ENCODE measurements at regions not wholly inside any gene's neighbourhood (a gene's known extent, or its start where the extent isn't known, plus 50 kb on each side); places are given as distances from the start of the nearest gene placed in this dataset.
"Not testable (repeated sequence)": the region's sequence is repeated elsewhere in the genome, so short reads cannot be mapped to it uniquely, and the experiment has no call there.

GRCh38 chr3:87101861-87102625, 111.1 kb upstream of the VGLL3 start:
- DNase-seq (no peak), ATAC-seq (no peak)
- intact Hi-C loops (cut with DNase I; ENCODE audit: low total_unique reads) (no loop called here), in situ Hi-C loops (cut with MboI; ENCODE audit: low sequenced_read_pairs in 4 of 4) (no loop called here)
- H3K4me1 ChIP-seq = no peaks in the 10 kb centered on the region
- H3K4me3 ChIP-seq = no peak overlapping the region
- H3K27ac ChIP-seq = no peak overlapping the region
- TF ChIP-seq POLR2A (IDR thresholded peaks at IDR 0.05) = no peak
- H3K9me3 ChIP-seq = no peaks in the 10 kb centered on the region
- no peaks in the 10 kb centered on the region for H3K27me3 ChIP-seq
- no peaks in the 10 kb centered on the region for H3K36me3 ChIP-seq

GRCh38 chr3:87097733-87098132, 106.8 kb upstream of the VGLL3 start:
- in situ Hi-C loops (cut with MboI; ENCODE audit: low sequenced_read_pairs in 4 of 4); ATAC-seq; H3K27me3 ChIP-seq; H3K4me1 ChIP-seq; H3K27ac ChIP-seq; intact Hi-C loops (cut with DNase I; ENCODE audit: low total_unique reads); H3K36me3 ChIP-seq; H3K9me3 ChIP-seq; DNase-seq; H3K4me3 ChIP-seq: not testable (repeated sequence)

- H3K36me3 ChIP-seq = no peaks in the 10 kb centered on the region
- H3K9me3 ChIP-seq = no peaks in the 10 kb centered on the region
- no peak overlapping the region for H3K27ac ChIP-seq
- DNase-seq (no peak), ATAC-seq (no peak)
- H3K4me1 ChIP-seq = peaks cover 4 to 7% of the 10 kb centered on the region in 2 donors
- intact Hi-C loops (cut with DNase I; ENCODE audit: low total_unique reads) = no loop called here
- H3K4me3 ChIP-seq = no peak overlapping the region
- no peaks in the 10 kb centered on the region for H3K27me3 ChIP-seq
- in situ Hi-C loops (cut with MboI; ENCODE audit: low sequenced_read_pairs in 4 of 4) = no loop called here
- TF ChIP-seq POLR2A (IDR thresholded peaks at IDR 0.05) = no peak
- TF ChIP-seq CTCF (IDR thresholded peaks at IDR 0.05 in 4 of 5, conservative IDR thresholded peaks at IDR 0.05 in 1 of 5) = no peak
Measured at GRCh38 chr3:87090631-87091030, 99.7 kb upstream of the VGLL3 start.

- H3K9me3 ChIP-seq = no peaks in the 10 kb centered on the region
- peak overlapping the region; percentile 36 to 77 (median 64) for H3K27ac ChIP-seq
- ATAC-seq = peak; percentile 65 to 90
- in situ Hi-C loops (cut with MboI; ENCODE audit: low sequenced_read_pairs in 4 of 4) = loop anchor here in 3 of 4 donors (10.0 kb wide), 1 partner anchor 304 kb away; no protein-coding TSS in a partner anchor
- peak; percentile 32 to 61 for DNase-seq
- peak overlapping the region; percentile 53 to 81 (median 70) for H3K4me3 ChIP-seq
- TF ChIP-seq POLR2A (IDR thresholded peaks at IDR 0.05) (peak in 1 of 2 donors; percentile 13), CTCF (IDR thresholded peaks at IDR 0.05 in 4 of 5, conservative IDR thresholded peaks at IDR 0.05 in 1 of 5) (no peak)
- H3K36me3 ChIP-seq = no peaks in the 10 kb centered on the region
- peaks cover 4 to 7% of the 10 kb centered on the region in 2 donors for H3K4me1 ChIP-seq
- intact Hi-C loops (cut with DNase I; ENCODE audit: low total_unique reads) = no loop called here
- no peaks in the 10 kb centered on the region for H3K27me3 ChIP-seq
Measured at GRCh38 chr3:87088993-87089841, 98.3 kb upstream of the VGLL3 start.

- Histone ChIP-seq H3K27ac (peak overlapping the region; percentile 36 to 77 (median 64)), H3K4me3 (peak overlapping the region; percentile 53 to 81 (median 70)), H3K9me3 (no peaks in the 10 kb centered on the region), H3K4me1 (peaks cover 4 to 7% of the 10 kb centered on the region in 2 donors), H3K36me3 (no peaks in the 10 kb centered on the region), H3K27me3 (no peaks in the 10 kb centered on the region)
- DNase-seq (no peak), ATAC-seq (peak in 1 of 2 donors; percentile 43)
- no peak for TF ChIP-seq POLR2A (IDR thresholded peaks at IDR 0.05)
- in situ Hi-C loops (cut with MboI; ENCODE audit: low sequenced_read_pairs in 4 of 4) (loop anchor here in 3 of 4 donors (10.0 kb wide), 1 partner anchor 304 kb away; no protein-coding TSS in a partner anchor), intact Hi-C loops (cut with DNase I; ENCODE audit: low total_unique reads) (no loop called here)
Measured at GRCh38 chr3:87088430-87088992, 97.6 kb upstream of the VGLL3 start.

Measured in gastrocnemius medialis (tissue), 4 donors.